ENCODE measurements at regions not wholly inside any gene's neighbourhood (a gene's known extent, or its start where the extent isn't known, plus 50 kb on each side); places are given as distances from the start of the nearest gene placed in this dataset.
"Not testable (repeated sequence)": the region's sequence is repeated elsewhere in the genome, so short reads cannot be mapped to it uniquely, and the experiment has no call there.

- POLR2A ChIA-PET: no interaction called here
- no peak overlapping the region for H3K4me3 Mint-ChIP-seq
- no peaks in the 10 kb centered on the region for H3K4me1 Mint-ChIP-seq
- ATAC-seq (no peak), DNase-seq (no peak)
- H3K36me3 Mint-ChIP-seq: peaks cover 0 to 1% (median 0%) of the 10 kb centered on the region in 3 donors
- H3K27ac Mint-ChIP-seq: no peak overlapping the region
- H3K27me3 Mint-ChIP-seq: peaks cover 0 to 13% (median 0%) of the 10 kb centered on the region in 5 donors
- peaks cover 0 to 27% (median 13%) of the 10 kb centered on the region in 9 donors for H3K9me3 Mint-ChIP-seq
These were observed 85.1 kb upstream of the SHOX start for GRCh38 chrX:545452-545885.

GRCh38 chrX:550514-550913 lies 80.1 kb upstream of the SHOX start:
- H3K36me3 Mint-ChIP-seq: peaks cover 0 to 7% (median 0%) of the 10 kb centered on the region in 3 donors
- ATAC-seq (no peak), DNase-seq (no peak)
- POLR2A ChIA-PET: no interaction called here
- peaks cover 0 to 4% (median 0%) of the 10 kb centered on the region in 4 donors for H3K4me1 Mint-ChIP-seq
- H3K9me3 Mint-ChIP-seq: peaks cover 7 to 35% (median 17%) of the 10 kb centered on the region in 9 donors
- no peak overlapping the region for H3K4me3 Mint-ChIP-seq
- H3K27me3 Mint-ChIP-seq: peaks cover 0 to 18% (median 5%) of the 10 kb centered on the region in 5 donors
- peak overlapping the region in 1 of 10 donors; percentile 22 for H3K27ac Mint-ChIP-seq

- peaks cover 0 to 4% (median 0%) of the 10 kb centered on the region in 4 donors for H3K4me1 Mint-ChIP-seq
- DNase-seq: no peak
- peaks cover 0 to 7% (median 0%) of the 10 kb centered on the region in 3 donors for H3K36me3 Mint-ChIP-seq
- H3K27me3 Mint-ChIP-seq: peaks cover 0 to 18% (median 5%) of the 10 kb centered on the region in 5 donors
- H3K27ac Mint-ChIP-seq: no peak overlapping the region
- no peak for ATAC-seq
- H3K9me3 Mint-ChIP-seq: peaks cover 7 to 35% (median 17%) of the 10 kb centered on the region in 9 donors
- no peak overlapping the region for H3K4me3 Mint-ChIP-seq
- POLR2A ChIA-PET: no interaction called here
These were observed 79.3 kb upstream of the SHOX start for GRCh38 chrX:551306-551705.

GRCh38 chrX:552496-552895 lies 78.1 kb upstream of the SHOX start:
- peaks cover 0 to 4% (median 0%) of the 10 kb centered on the region in 4 donors for H3K4me1 Mint-ChIP-seq
- ATAC-seq (no peak), DNase-seq (no peak)
- POLR2A ChIA-PET: no interaction called here
- H3K27ac Mint-ChIP-seq: no peak overlapping the region
- peaks cover 7 to 35% (median 15%) of the 10 kb centered on the region in 9 donors for H3K9me3 Mint-ChIP-seq
- H3K36me3 Mint-ChIP-seq: peaks cover 0 to 7% (median 0%) of the 10 kb centered on the region in 3 donors
- peaks cover 0 to 14% (median 5%) of the 10 kb centered on the region in 5 donors for H3K27me3 Mint-ChIP-seq
- no peak overlapping the region for H3K4me3 Mint-ChIP-seq

GRCh38 chrX:554271-554670 lies 76.3 kb upstream of the SHOX start:
- peaks cover 0 to 4% (median 0%) of the 10 kb centered on the region in 4 donors for H3K4me1 Mint-ChIP-seq
- POLR2A ChIA-PET: no interaction called here
- H3K27ac Mint-ChIP-seq: no peak overlapping the region
- H3K4me3 Mint-ChIP-seq: no peak overlapping the region
- peaks cover 0 to 14% (median 5%) of the 10 kb centered on the region in 5 donors for H3K27me3 Mint-ChIP-seq
- ATAC-seq (no peak), DNase-seq (no peak)
- peaks cover 0 to 7% (median 0%) of the 10 kb centered on the region in 3 donors for H3K36me3 Mint-ChIP-seq
- H3K9me3 Mint-ChIP-seq: peaks cover 6 to 28% (median 11%) of the 10 kb centered on the region in 9 donors

- Mint-ChIP-seq H3K4me1 (peaks cover 0 to 4% (median 0%) of the 10 kb centered on the region in 4 donors), H3K4me3 (no peak overlapping the region), H3K27ac (no peak overlapping the region), H3K36me3 (peaks cover 0 to under 1% (median 0%) of the 10 kb centered on the region in 3 donors), H3K27me3 (peaks cover 0 to 7% (median 5%) of the 10 kb centered on the region in 5 donors), H3K9me3 (peaks cover 0 to 11% (median 5%) of the 10 kb centered on the region in 9 donors)
- DNase-seq: no peak
- no peak for ATAC-seq
- POLR2A ChIA-PET: no interaction called here
These were observed 74.6 kb upstream of the SHOX start for GRCh38 chrX:555725-556666.

- H3K27me3 Mint-ChIP-seq, H3K36me3 Mint-ChIP-seq, H3K27ac Mint-ChIP-seq, DNase-seq, H3K4me1 Mint-ChIP-seq, POLR2A ChIA-PET, H3K4me3 Mint-ChIP-seq, ATAC-seq: not testable (repeated sequence)
- peaks cover 0 to 16% (median 0%) of the 10 kb centered on the region in 9 donors for H3K9me3 Mint-ChIP-seq
These were observed 73.0 kb upstream of the SHOX start for GRCh38 chrX:557601-558000.

GRCh38 chrX:559282-559681 lies 71.3 kb upstream of the SHOX start:
- ATAC-seq, H3K4me3 Mint-ChIP-seq, POLR2A ChIA-PET, DNase-seq, H3K36me3 Mint-ChIP-seq, H3K4me1 Mint-ChIP-seq, H3K27me3 Mint-ChIP-seq, H3K27ac Mint-ChIP-seq: not testable (repeated sequence)
- peaks cover 0 to 19% (median 0%) of the 10 kb centered on the region in 9 donors for H3K9me3 Mint-ChIP-seq

- no peaks in the 10 kb centered on the region for H3K4me1 Mint-ChIP-seq
- H3K36me3 Mint-ChIP-seq: peaks cover 0 to 6% (median 0%) of the 10 kb centered on the region in 3 donors
- no peak overlapping the region for H3K27ac Mint-ChIP-seq
- ATAC-seq: no peak
- peaks cover 0 to 19% (median 6%) of the 10 kb centered on the region in 5 donors for H3K27me3 Mint-ChIP-seq
- H3K4me3 Mint-ChIP-seq: no peak overlapping the region
- peaks cover 0 to 24% (median 6%) of the 10 kb centered on the region in 9 donors for H3K9me3 Mint-ChIP-seq
- POLR2A ChIA-PET: no interaction called here
- DNase-seq: no peak
These were observed 62.7 kb upstream of the SHOX start for GRCh38 chrX:567891-568290.

- Mint-ChIP-seq H3K27ac (no peak overlapping the region), H3K9me3 (peaks cover 0 to 24% (median 6%) of the 10 kb centered on the region in 9 donors), H3K36me3 (peaks cover 0 to 6% (median 0%) of the 10 kb centered on the region in 3 donors), H3K4me3 (no peak overlapping the region), H3K27me3 (peaks cover 0 to 19% (median 6%) of the 10 kb centered on the region in 5 donors), H3K4me1 (no peaks in the 10 kb centered on the region)
- POLR2A ChIA-PET: no interaction called here
- DNase-seq (no peak), ATAC-seq (no peak)
These were observed 62.3 kb upstream of the SHOX start for GRCh38 chrX:568311-568710.

- Mint-ChIP-seq H3K4me3 (no peak overlapping the region), H3K27me3 (peaks cover 3 to 25% (median 7%) of the 10 kb centered on the region in 5 donors), H3K4me1 (no peaks in the 10 kb centered on the region), H3K9me3 (peaks cover 0 to 18% (median 5%) of the 10 kb centered on the region in 9 donors), H3K27ac (no peak overlapping the region), H3K36me3 (no peaks in the 10 kb centered on the region)
- POLR2A ChIA-PET: no interaction called here
- ATAC-seq (no peak), DNase-seq (peak in 1 of 10 donors; percentile 10)
These were observed 58.0 kb upstream of the SHOX start for GRCh38 chrX:572538-573124.

- Mint-ChIP-seq H3K27me3 (peaks cover 6 to 37% (median 19%) of the 10 kb centered on the region in 5 donors), H3K9me3 (peaks cover 0 to 34% (median 6%) of the 10 kb centered on the region in 9 donors), H3K4me1 (no peaks in the 10 kb centered on the region), H3K36me3 (no peaks in the 10 kb centered on the region), H3K27ac (no peak overlapping the region), H3K4me3 (no peak overlapping the region)
- POLR2A ChIA-PET: no interaction called here
- DNase-seq (no peak), ATAC-seq (no peak)
These were observed 56.3 kb upstream of the SHOX start for GRCh38 chrX:574251-574650.

- DNase-seq: no peak
- Mint-ChIP-seq H3K27ac (no peak overlapping the region), H3K36me3 (no peaks in the 10 kb centered on the region), H3K4me1 (no peaks in the 10 kb centered on the region), H3K27me3 (peaks cover 6 to 37% (median 19%) of the 10 kb centered on the region in 5 donors), H3K9me3 (peaks cover 0 to 36% (median 6%) of the 10 kb centered on the region in 9 donors), H3K4me3 (no peak overlapping the region)
- ATAC-seq: no peak
- POLR2A ChIA-PET: no interaction called here
These were observed 55.8 kb upstream of the SHOX start for GRCh38 chrX:574830-575229.

All from naive thymus-derived CD8-positive, alpha-beta T cell (primary cell).